H7 (cell line): ENCODE measurements at regions not wholly inside any gene's neighbourhood (a gene's known extent, or its start where the extent isn't known, plus 50 kb on each side); places are given as distances from the start of the nearest gene placed in this dataset.

ENCODE experiments used
- DNase-seq: peaks from one replicate; pipeline ENCODE4 v3.0.0; 2012
- H3K27me3 ChIP-seq: 2 replicates; pipeline ENCODE4 v1.6.0; 2011; ENCODE audit warnings: mild to moderate bottlenecking, low read length; ENCODE audit not compliant: control insufficient read depth, insufficient read depth
- H3K36me3 ChIP-seq: replicated peaks from 2 replicates; pipeline ENCODE4 v1.5.1; 2011; ENCODE audit warnings: low read length; ENCODE audit not compliant: control insufficient read depth, insufficient read depth
- H3K4me3 ChIP-seq: 2 replicates; pipeline ENCODE4 v1.5.1; 2011; ENCODE audit warnings: low read depth, mild to moderate bottlenecking, control low read depth, low read length, moderate library complexity; ENCODE audit not compliant: insufficient read depth

- DNase-seq: no peak
- Histone ChIP-seq H3K4me3 (no peak overlapping the region), H3K36me3 (no peaks in the 10 kb centered on the region), H3K27me3 (no peaks in the 10 kb centered on the region)
These were observed 429.9 kb downstream of the TBL1XR1 start for GRCh38 chr3:176767385-176767784.

- H3K36me3 ChIP-seq: no peaks in the 10 kb centered on the region
- no peak overlapping the region for H3K4me3 ChIP-seq
- H3K27me3 ChIP-seq: no peaks in the 10 kb centered on the region
- DNase-seq: no peak
These were observed 430.4 kb downstream of the TBL1XR1 start for GRCh38 chr3:176766862-176767261.

- Histone ChIP-seq H3K36me3 (no peaks in the 10 kb centered on the region), H3K4me3 (no peak overlapping the region), H3K27me3 (no peaks in the 10 kb centered on the region)
- DNase-seq: no peak
These were observed 431.8 kb downstream of the TBL1XR1 start for GRCh38 chr3:176765382-176765900.

- Histone ChIP-seq H3K36me3 (no peaks in the 10 kb centered on the region), H3K27me3 (no peaks in the 10 kb centered on the region), H3K4me3 (no peak overlapping the region)
- DNase-seq: no peak
These were observed 437.3 kb downstream of the TBL1XR1 start for GRCh38 chr3:176759815-176760506.

GRCh38 chr3:176757429-176757828 is 439.9 kb downstream of the TBL1XR1 start:
- Histone ChIP-seq H3K4me3 (no peak overlapping the region), H3K36me3 (no peaks in the 10 kb centered on the region), H3K27me3 (no peaks in the 10 kb centered on the region)
- no peak for DNase-seq

- H3K36me3 ChIP-seq: no peaks in the 10 kb centered on the region
- H3K27me3 ChIP-seq: no peaks in the 10 kb centered on the region
- no peak for DNase-seq
- no peak overlapping the region for H3K4me3 ChIP-seq
These were observed 441.3 kb downstream of the TBL1XR1 start for GRCh38 chr3:176755977-176756376.

GRCh38 chr3:176755552-176755951 is 441.7 kb downstream of the TBL1XR1 start:
- no peaks in the 10 kb centered on the region for H3K27me3 ChIP-seq
- no peak overlapping the region for H3K4me3 ChIP-seq
- no peaks in the 10 kb centered on the region for H3K36me3 ChIP-seq
- no peak for DNase-seq

GRCh38 chr3:176741664-176742047 is 455.6 kb downstream of the TBL1XR1 start:
- H3K4me3 ChIP-seq: no peak overlapping the region
- H3K36me3 ChIP-seq: no peaks in the 10 kb centered on the region
- H3K27me3 ChIP-seq: no peaks in the 10 kb centered on the region
- no peak for DNase-seq

GRCh38 chr3:176740906-176741663 is 456.2 kb downstream of the TBL1XR1 start:
- H3K4me3 ChIP-seq: no peak overlapping the region
- no peak for DNase-seq

GRCh38 chr3:176739159-176739558 is 458.1 kb downstream of the TBL1XR1 start:
- no peak overlapping the region for H3K4me3 ChIP-seq
- H3K27me3 ChIP-seq: no peaks in the 10 kb centered on the region
- no peaks in the 10 kb centered on the region for H3K36me3 ChIP-seq
- no peak for DNase-seq

More at GRCh38 chr3:176740906-176741663, 456.2 kb downstream of the TBL1XR1 start:
- Histone ChIP-seq H3K27me3 (no peaks in the 10 kb centered on the region), H3K36me3 (no peaks in the 10 kb centered on the region)

- H3K4me3 ChIP-seq: no peak overlapping the region
- no peaks in the 10 kb centered on the region for H3K36me3 ChIP-seq
- H3K27me3 ChIP-seq: no peaks in the 10 kb centered on the region
- DNase-seq: no peak
These were observed 459.7 kb downstream of the TBL1XR1 start for GRCh38 chr3:176737480-176738110.

GRCh38 chr3:176734146-176734545 is 463.1 kb downstream of the TBL1XR1 start:
- no peaks in the 10 kb centered on the region for H3K27me3 ChIP-seq
- peak; percentile 43 for DNase-seq
- H3K36me3 ChIP-seq: no peaks in the 10 kb centered on the region
- no peak overlapping the region for H3K4me3 ChIP-seq

- no peak for DNase-seq
- Histone ChIP-seq H3K27me3 (no peaks in the 10 kb centered on the region), H3K36me3 (no peaks in the 10 kb centered on the region), H3K4me3 (no peak overlapping the region)
These were observed 472.9 kb downstream of the TBL1XR1 start for GRCh38 chr3:176724394-176724759.

- no peaks in the 10 kb centered on the region for H3K36me3 ChIP-seq
- DNase-seq: no peak
These were observed 473.4 kb downstream of the TBL1XR1 start for GRCh38 chr3:176723758-176724393.

More at GRCh38 chr3:176723758-176724393, 473.4 kb downstream of the TBL1XR1 start:
- H3K27me3 ChIP-seq: no peaks in the 10 kb centered on the region
- no peak overlapping the region for H3K4me3 ChIP-seq
